Transverse colon (tissue), 4 donors: ENCODE measurements at regions not wholly inside any gene's neighbourhood (a gene's known extent, or its start where the extent isn't known, plus 50 kb on each side); places are given as distances from the start of the nearest gene placed in this dataset.

ENCODE experiments used
- DNase-seq: peaks from one replicate; pipeline ENCODE4 v3.0.0-alpha.2; 2019
- H3K27ac ChIP-seq, 4 donors: fragments of 200-600 bp; sonication (generic); 2 replicates each; pipeline ENCODE4 v1.5.1; 2016 to 2018; ENCODE audit warnings: inconsistent platforms in 4 of 4
- H3K27me3 ChIP-seq: fragments of 200-600 bp; sonication (generic); 2 replicates; pipeline ENCODE4 v1.5.1; 2017; ENCODE audit warnings: inconsistent platforms
- H3K36me3 ChIP-seq, 4 donors: fragments of 200-600 bp; sonication (generic); 2 replicates each; pipeline ENCODE4 v1.5.1; 2017 to 2019; ENCODE audit warnings: inconsistent platforms in 4 of 4
- H3K4me1 ChIP-seq, 4 donors: fragments of 200-600 bp; sonication (generic); 2 replicates each; pipeline ENCODE4 v1.5.1; 2017 to 2020; ENCODE audit warnings: inconsistent platforms in 4 of 4
- H3K4me3 ChIP-seq, 4 donors: fragments of 200-600 bp; sonication (generic); 1 replicate in 1 of 4; 2 replicates in 3 of 4; pipeline versions ENCODE4 v1.5.1 to v1.6.1; 2017 to 2019; ENCODE audit warnings: inconsistent platforms in 4 of 4
- H3K9me3 ChIP-seq, 2 donors: fragments of 200-600 bp; sonication (generic); 2 replicates each; pipeline ENCODE4 v1.5.1; 2017 to 2019; ENCODE audit warnings: inconsistent platforms in 2 of 2
- CTCF ChIP-seq, 5 experiments: fragments of 200-600 bp in 3 of 5; fragments of 450-650 bp in 2 of 5; sonication (generic) in 3 of 5; IDR thresholded peaks; 1 replicate in 2 of 5; 2 replicates in 3 of 5; pipeline ENCODE4 v1.5.1; 2016 to 2017; ENCODE audit warnings: antibody characterized with exemption in 5 of 5, inconsistent platforms in 3 of 5, mild to moderate bottlenecking in 2 of 5, moderate library complexity in 1 of 5
- EP300 ChIP-seq: sonication (generic); formaldehyde crosslinking; IDR thresholded peaks from one replicate; pipeline ENCODE4 v1.6.1; 2017; ENCODE audit warnings: antibody characterized with exemption, low read depth
- POLR2A ChIP-seq: fragments of 450-650 bp; IDR thresholded peaks from one replicate; pipeline ENCODE4 v1.6.1; 2016; ENCODE audit warnings: antibody characterized with exemption, mild to moderate bottlenecking, moderate library complexity
- POLR2AphosphoS5 ChIP-seq, 3 donors: sonication (generic); formaldehyde crosslinking; IDR thresholded peaks; one replicate each; pipeline ENCODE4 v1.6.1; 2016; ENCODE audit warnings: antibody characterized with exemption in 3 of 3
- WGBS, 2 donors: methylation state at CpG; one replicate each; pipeline ENCODE4 v1.1.5; 2018; ENCODE audit warnings: low coverage in 1 of 2; 5-methylcytosine and 5-hydroxymethylcytosine counted together
- in situ Hi-C, 4 donors: fragments of 200-750 bp; cut with MboI; loops; one replicate each; pipeline versions ENCODE4 v1.15.0 to v1.15.1; 2017; ENCODE audit warnings: low sequenced_read_pairs in 3 of 4, low pct_ligation_motif_present in 1 of 4, low pct_unique_long_range_greater_than_20kb in 1 of 4
- intact Hi-C: fragments of 100-400 bp; cut with DNase I; formaldehyde crosslinking; loops from one replicate; pipeline ENCODE4 v1.15.1; 2023; ENCODE audit warnings: low total_unique reads

- intact Hi-C loops: no loop called here
Observed at GRCh38 chr11:104653407-104653806, 244.9 kb downstream of the CASP12 start.

GRCh38 chr11:104652996-104653395, 245.3 kb downstream of the CASP12 start:
- WGBS, 2 donors: 53 to 62% methylated on average over 4 of the region's 4 CpGs
- H3K4me1 ChIP-seq: no peaks in the 10 kb centered on the region
- no peak for DNase-seq
- H3K27ac ChIP-seq: no peak overlapping the region
- no peaks in the 10 kb centered on the region for H3K36me3 ChIP-seq
- no peak overlapping the region for H3K4me3 ChIP-seq
- in situ Hi-C loops (no loop called here), intact Hi-C loops (no loop called here)
- H3K9me3 ChIP-seq: no peaks in the 10 kb centered on the region
- TF ChIP-seq CTCF (IDR thresholded peaks at IDR 0.05): no peak
- TF ChIP-seq POLR2AphosphoS5 (IDR thresholded peaks at IDR 0.05): no peak
- TF ChIP-seq EP300: no peak
- TF ChIP-seq POLR2A: no peak
- no peaks in the 10 kb centered on the region for H3K27me3 ChIP-seq

More at GRCh38 chr11:104653407-104653806, 244.9 kb downstream of the CASP12 start:
- H3K4me1 ChIP-seq: no peaks in the 10 kb centered on the region
- 8 to 71% methylated on average over 1 to 5 of the region's 5 CpGs for WGBS, 2 donors
- DNase-seq: no peak
- no peak overlapping the region for H3K4me3 ChIP-seq
- no peaks in the 10 kb centered on the region for H3K9me3 ChIP-seq
- in situ Hi-C loops: no loop called here
- H3K27ac ChIP-seq: no peak overlapping the region
- no peaks in the 10 kb centered on the region for H3K36me3 ChIP-seq
- TF ChIP-seq POLR2AphosphoS5 (IDR thresholded peaks at IDR 0.05): no peak
- TF ChIP-seq EP300: no peak
- TF ChIP-seq POLR2A: no peak
- TF ChIP-seq CTCF (IDR thresholded peaks at IDR 0.05): no peak
- no peaks in the 10 kb centered on the region for H3K27me3 ChIP-seq

GRCh38 chr11:104650234-104650633, 248.0 kb downstream of the CASP12 start:
- in situ Hi-C loops (no loop called here), intact Hi-C loops (no loop called here)
- no peak overlapping the region for H3K4me3 ChIP-seq
- WGBS, 2 donors: 93 to 100% methylated on average over 1 to 5 of the region's 5 CpGs
- H3K4me1 ChIP-seq: no peaks in the 10 kb centered on the region
- H3K9me3 ChIP-seq: no peaks in the 10 kb centered on the region
- no peaks in the 10 kb centered on the region for H3K27me3 ChIP-seq
- no peak overlapping the region for H3K27ac ChIP-seq
- H3K36me3 ChIP-seq: no peaks in the 10 kb centered on the region
- no peak for DNase-seq
- TF ChIP-seq EP300 (no peak), CTCF (IDR thresholded peaks at IDR 0.05) (no peak), POLR2AphosphoS5 (IDR thresholded peaks at IDR 0.05) (no peak), POLR2A (no peak)

GRCh38 chr11:104649002-104649401, 249.3 kb downstream of the CASP12 start:
- intact Hi-C loops (no loop called here), in situ Hi-C loops (no loop called here)
- no peaks in the 10 kb centered on the region for H3K4me1 ChIP-seq
- no peaks in the 10 kb centered on the region for H3K36me3 ChIP-seq
- DNase-seq: no peak
- no peak overlapping the region for H3K27ac ChIP-seq
- H3K9me3 ChIP-seq: no peaks in the 10 kb centered on the region
- H3K4me3 ChIP-seq: no peak overlapping the region
- no peaks in the 10 kb centered on the region for H3K27me3 ChIP-seq
- 12 to 29% methylated on average over 1 of the region's 1 CpG for WGBS, 2 donors
- TF ChIP-seq CTCF (IDR thresholded peaks at IDR 0.05) (no peak), EP300 (no peak), POLR2AphosphoS5 (IDR thresholded peaks at IDR 0.05) (no peak), POLR2A (no peak)
